ENCODE measurements at regions not wholly inside any gene's neighbourhood (a gene's known extent, or its start where the extent isn't known, plus 50 kb on each side); places are given as distances from the start of the nearest gene placed in this dataset.

- Histone ChIP-seq H3K36me3 (no peaks in the 10 kb centered on the region), H3K27me3 (no peaks in the 10 kb centered on the region), H3K9me3 (no peaks in the 10 kb centered on the region), H3K4me3 (no peak overlapping the region), H3K4me1 (no peaks in the 10 kb centered on the region), H3K27ac (no peak overlapping the region)
- no peak for DNase-seq
- WGBS, 5 donors = 57 to 69% (median 63%) methylated on average over 4 of the region's 4 CpGs
- intact Hi-C loops (cut with DNase I; ENCODE audit: low total_unique reads) = no loop called here
- TF ChIP-seq, protein P1, sequence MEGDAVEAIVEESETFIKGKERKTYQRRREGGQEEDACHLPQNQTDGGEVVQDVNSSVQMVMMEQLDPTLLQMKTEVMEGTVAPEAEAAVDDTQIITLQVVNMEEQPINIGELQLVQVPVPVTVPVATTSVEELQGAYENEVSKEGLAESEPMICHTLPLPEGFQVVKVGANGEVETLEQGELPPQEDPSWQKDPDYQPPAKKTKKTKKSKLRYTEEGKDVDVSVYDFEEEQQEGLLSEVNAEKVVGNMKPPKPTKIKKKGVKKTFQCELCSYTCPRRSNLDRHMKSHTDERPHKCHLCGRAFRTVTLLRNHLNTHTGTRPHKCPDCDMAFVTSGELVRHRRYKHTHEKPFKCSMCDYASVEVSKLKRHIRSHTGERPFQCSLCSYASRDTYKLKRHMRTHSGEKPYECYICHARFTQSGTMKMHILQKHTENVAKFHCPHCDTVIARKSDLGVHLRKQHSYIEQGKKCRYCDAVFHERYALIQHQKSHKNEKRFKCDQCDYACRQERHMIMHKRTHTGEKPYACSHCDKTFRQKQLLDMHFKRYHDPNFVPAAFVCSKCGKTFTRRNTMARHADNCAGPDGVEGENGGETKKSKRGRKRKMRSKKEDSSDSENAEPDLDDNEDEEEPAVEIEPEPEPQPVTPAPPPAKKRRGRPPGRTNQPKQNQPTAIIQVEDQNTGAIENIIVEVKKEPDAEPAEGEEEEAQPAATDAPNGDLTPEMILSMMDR (IDR thresholded peaks at IDR 0.05) = no peak
- TF ChIP-seq EP300 (IDR thresholded peaks at IDR 0.05) = no peak
- no peak for TF ChIP-seq POLR2A (IDR thresholded peaks at IDR 0.05)
- no peak for TF ChIP-seq POLR2AphosphoS5 (IDR thresholded peaks at IDR 0.05)
Measured at GRCh38 chr2:48912110-48912509, 156.6 kb upstream of the LHCGR start.

GRCh38 chr2:48910961-48911360 lies 155.4 kb upstream of the LHCGR start:
- Histone ChIP-seq H3K4me3 (no peak overlapping the region), H3K36me3 (no peaks in the 10 kb centered on the region), H3K27me3 (no peaks in the 10 kb centered on the region), H3K9me3 (no peaks in the 10 kb centered on the region), H3K27ac (no peak overlapping the region), H3K4me1 (no peaks in the 10 kb centered on the region)
- intact Hi-C loops (cut with DNase I; ENCODE audit: low total_unique reads) = no loop called here
- no peak for DNase-seq
- TF ChIP-seq POLR2AphosphoS5 (IDR thresholded peaks at IDR 0.05) = no peak
- TF ChIP-seq, protein P1 (IDR thresholded peaks at IDR 0.05) = no peak
- TF ChIP-seq POLR2A (IDR thresholded peaks at IDR 0.05) = no peak
- TF ChIP-seq EP300 (IDR thresholded peaks at IDR 0.05) = no peak

- Histone ChIP-seq H3K27me3 (peaks cover 0 to 12% (median 0%) of the 10 kb centered on the region in 3 donors), H3K9me3 (no peaks in the 10 kb centered on the region), H3K27ac (no peak overlapping the region), H3K4me1 (no peaks in the 10 kb centered on the region), H3K4me3 (no peak overlapping the region), H3K36me3 (no peaks in the 10 kb centered on the region)
- intact Hi-C loops (cut with DNase I; ENCODE audit: low total_unique reads) = no loop called here
- no peak for TF ChIP-seq POLR2AphosphoS5 (IDR thresholded peaks at IDR 0.05)
- TF ChIP-seq EP300 (IDR thresholded peaks at IDR 0.05) = no peak
- 68 to 90% (median 83%) methylated on average over 3 of the region's 3 CpGs for WGBS, 5 donors
- peak in 1 of 2 donors; percentile 26 for DNase-seq
Measured at GRCh38 chr2:48906633-48907032, 151.1 kb upstream of the LHCGR start.

GRCh38 chr2:48905696-48906095 lies 150.2 kb upstream of the LHCGR start:
- no peak for DNase-seq
- no peak overlapping the region for H3K4me3 ChIP-seq
- TF ChIP-seq, protein P1 (IDR thresholded peaks at IDR 0.05) = no peak
- TF ChIP-seq POLR2AphosphoS5 (IDR thresholded peaks at IDR 0.05) = no peak
- TF ChIP-seq POLR2A (IDR thresholded peaks at IDR 0.05) = no peak
- no peak for TF ChIP-seq EP300 (IDR thresholded peaks at IDR 0.05)
- no peaks in the 10 kb centered on the region for H3K4me1 ChIP-seq
- peaks cover 0 to 12% (median 0%) of the 10 kb centered on the region in 3 donors for H3K27me3 ChIP-seq
- WGBS, 5 donors = 85 to 93% (median 91%) methylated on average over 10 of the region's 10 CpGs
- H3K27ac ChIP-seq = no peak overlapping the region
- intact Hi-C loops (cut with DNase I; ENCODE audit: low total_unique reads) = no loop called here
- no peaks in the 10 kb centered on the region for H3K36me3 ChIP-seq
- H3K9me3 ChIP-seq = no peaks in the 10 kb centered on the region

GRCh38 chr2:48902521-48902920 lies 147.0 kb upstream of the LHCGR start:
- H3K9me3 ChIP-seq = no peaks in the 10 kb centered on the region
- no peaks in the 10 kb centered on the region for H3K4me1 ChIP-seq
- DNase-seq = no peak
- WGBS, 5 donors = 57 to 80% (median 64%) methylated on average over 5 of the region's 5 CpGs
- intact Hi-C loops (cut with DNase I; ENCODE audit: low total_unique reads) = no loop called here
- H3K27me3 ChIP-seq = peaks cover 0 to 12% (median 0%) of the 10 kb centered on the region in 3 donors
- no peak overlapping the region for H3K27ac ChIP-seq
- no peak for TF ChIP-seq POLR2AphosphoS5 (IDR thresholded peaks at IDR 0.05)
- TF ChIP-seq, protein P1 (IDR thresholded peaks at IDR 0.05) = no peak
- TF ChIP-seq EP300 (IDR thresholded peaks at IDR 0.05) = no peak
- no peak for TF ChIP-seq POLR2A (IDR thresholded peaks at IDR 0.05)
- H3K4me3 ChIP-seq = no peak overlapping the region
- H3K36me3 ChIP-seq = no peaks in the 10 kb centered on the region

Data from stomach (tissue), 8 donors.